PC-3 (cell line): ENCODE measurements at regions not wholly inside any gene's neighbourhood (a gene's known extent, or its start where the extent isn't known, plus 50 kb on each side); places are given as distances from the start of the nearest gene placed in this dataset.

Source experiments
- ATAC-seq: fragments of 200-7000 bp; cut with Tn5 transposase; 2 replicates; pipeline ENCODE4 v1.9.1; 2020; ENCODE audit warnings: mild to moderate bottlenecking, moderate library complexity
- BruUV-seq: library from RNA; stranded (reverse); fragments of 400-500 nt; replicated peaks from 2 replicates; lab custom pipeline; 2021; lab: Mats Ljungman, UMichigan
- CTCF ChIA-PET: fragments of 300-600 bp; sonication (Branson Sonifier 250); formaldehyde crosslinking; loops from one replicate; lab custom pipeline; 2022; ENCODE audit warnings: antibody characterized with exemption; lab: Charles Lee
- POLR2A ChIA-PET: fragments of 300-600 bp; sonication (Branson Sonifier 250); formaldehyde crosslinking; loops from one replicate; lab custom pipeline; 2022; ENCODE audit warnings: antibody characterized with exemption; ENCODE audit not compliant: unreplicated experiment; lab: Charles Lee
- DNase-seq: peaks from one replicate; pipeline ENCODE4 v3.0.0-alpha.2; 2015
- H2AFZ ChIP-seq: fragments of 300-600 bp; sonication (generic); 2 replicates; pipeline ENCODE4 v1.6.0; 2016; ENCODE audit warnings: antibody characterized with exemption, low read length
- H3F3A ChIP-seq: fragments of 300-600 bp; sonication (generic); one replicate; pipeline ENCODE4 v1.6.0; 2017; ENCODE audit warnings: antibody characterized with exemption, low read length, control low read depth, mild to moderate bottlenecking; ENCODE audit not compliant: unreplicated experiment
- H3K27ac ChIP-seq: fragments of 300-600 bp; sonication (generic); 2 replicates; pipeline ENCODE4 v1.5.1; 2016; ENCODE audit warnings: mild to moderate bottlenecking, low read length
- H3K27me3 ChIP-seq: fragments of 300-600 bp; sonication (generic); 2 replicates; pipeline ENCODE4 v1.6.1; 2016; ENCODE audit warnings: low read length, mixed read lengths
- H3K36me3 ChIP-seq: fragments of 300-600 bp; sonication (generic); 2 replicates; pipeline ENCODE4 v1.6.1; 2016; ENCODE audit warnings: low read depth, mixed run types, low read length, mixed read lengths
- H3K4me1 ChIP-seq: fragments of 300-600 bp; sonication (generic); 2 replicates; pipeline ENCODE4 v1.5.1; 2016; ENCODE audit warnings: low read length; ENCODE audit not compliant: insufficient read depth
- H3K4me2 ChIP-seq: fragments of 300-600 bp; sonication (generic); 2 replicates; pipeline ENCODE4 v1.6.0; 2016; ENCODE audit warnings: low read length
- H3K4me3 ChIP-seq: fragments of 300-600 bp; sonication (generic); 2 replicates; pipeline ENCODE4 v1.5.1; 2016; ENCODE audit warnings: mild to moderate bottlenecking, low read length, mixed read lengths
- H3K79me2 ChIP-seq: fragments of 300-600 bp; sonication (generic); 2 replicates; pipeline ENCODE4 v1.6.1; 2017; ENCODE audit warnings: low read length, mixed read lengths
- H3K9ac ChIP-seq: fragments of 300-600 bp; sonication (generic); 2 replicates; pipeline ENCODE4 v1.6.0; 2016; ENCODE audit warnings: mild to moderate bottlenecking, low read length
- H3K9me2 ChIP-seq: fragments of 300-600 bp; sonication (generic); replicated peaks from 2 replicates; pipeline ENCODE4 v1.6.1; 2016; ENCODE audit warnings: mixed run types, low read length, mixed read lengths
- H3K9me3 ChIP-seq: fragments of 300-600 bp; sonication (generic); 2 replicates; pipeline ENCODE4 v1.6.1; 2016; ENCODE audit warnings: low read length, mixed read lengths
- H4K20me1 ChIP-seq: fragments of 300-600 bp; sonication (generic); 2 replicates; pipeline ENCODE4 v1.6.1; 2016; ENCODE audit warnings: low read length, mixed read lengths
- EZH2 ChIP-seq: fragments of 300-600 bp; sonication (generic); IDR thresholded peaks from one replicate; pipeline ENCODE4 v1.6.1; 2017; ENCODE audit warnings: antibody characterized with exemption, mild to moderate bottlenecking, low read length; ENCODE audit not compliant: unreplicated experiment
- EZH2phosphoT487 ChIP-seq: fragments of 300-600 bp; sonication (generic); IDR thresholded peaks from 2 replicates; pipeline ENCODE4 v1.6.1; 2018; ENCODE audit warnings: mild to moderate bottlenecking, antibody characterized with exemption, low read length, borderline replicate concordance
- intact Hi-C: fragments of 100-400 bp; cut with micrococcal nuclease; formaldehyde crosslinking; loops from 2 replicates; pipeline ENCODE4 v1.9.0; 2023
- TF ChIP-seq, protein P1 (sequence below): fragments of 300-600 bp; sonication (generic); conservative IDR thresholded peaks from 2 replicates; pipeline ENCODE4 v1.5.1; 2017; ENCODE audit warnings: antibody characterized with exemption, low read depth, mild to moderate bottlenecking, low read length

- H3K36me3 ChIP-seq, result no peaks in the 10 kb centered on the region
- no peak overlapping the region for H3K9ac ChIP-seq
- no peaks in the 10 kb centered on the region for H4K20me1 ChIP-seq
- CTCF ChIA-PET, result no interaction called here
- no peak overlapping the region for H3K4me2 ChIP-seq
- POLR2A ChIA-PET, result no interaction called here
- no TSS peak for BruUV-seq
- H3K27ac ChIP-seq, result no peak overlapping the region
- ATAC-seq (no peak), DNase-seq (no peak)
- intact Hi-C loops, result no loop called here
- TF ChIP-seq, protein P1, sequence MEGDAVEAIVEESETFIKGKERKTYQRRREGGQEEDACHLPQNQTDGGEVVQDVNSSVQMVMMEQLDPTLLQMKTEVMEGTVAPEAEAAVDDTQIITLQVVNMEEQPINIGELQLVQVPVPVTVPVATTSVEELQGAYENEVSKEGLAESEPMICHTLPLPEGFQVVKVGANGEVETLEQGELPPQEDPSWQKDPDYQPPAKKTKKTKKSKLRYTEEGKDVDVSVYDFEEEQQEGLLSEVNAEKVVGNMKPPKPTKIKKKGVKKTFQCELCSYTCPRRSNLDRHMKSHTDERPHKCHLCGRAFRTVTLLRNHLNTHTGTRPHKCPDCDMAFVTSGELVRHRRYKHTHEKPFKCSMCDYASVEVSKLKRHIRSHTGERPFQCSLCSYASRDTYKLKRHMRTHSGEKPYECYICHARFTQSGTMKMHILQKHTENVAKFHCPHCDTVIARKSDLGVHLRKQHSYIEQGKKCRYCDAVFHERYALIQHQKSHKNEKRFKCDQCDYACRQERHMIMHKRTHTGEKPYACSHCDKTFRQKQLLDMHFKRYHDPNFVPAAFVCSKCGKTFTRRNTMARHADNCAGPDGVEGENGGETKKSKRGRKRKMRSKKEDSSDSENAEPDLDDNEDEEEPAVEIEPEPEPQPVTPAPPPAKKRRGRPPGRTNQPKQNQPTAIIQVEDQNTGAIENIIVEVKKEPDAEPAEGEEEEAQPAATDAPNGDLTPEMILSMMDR, result no peak
- TF ChIP-seq EZH2 (no peak), EZH2phosphoT487 (no peak)
- no peak overlapping the region for H2AFZ ChIP-seq
- H3K9me3 ChIP-seq, result no peaks in the 10 kb centered on the region
- H3F3A ChIP-seq, result no peaks in the 10 kb centered on the region
- no peaks in the 10 kb centered on the region for H3K9me2 ChIP-seq
- H3K27me3 ChIP-seq, result no peaks in the 10 kb centered on the region
- H3K4me1 ChIP-seq, result peaks cover 6% of the 10 kb centered on the region; the same call in 1 of the 2 replicates
- no peak overlapping the region for H3K4me3 ChIP-seq
- H3K79me2 ChIP-seq, result no peaks in the 10 kb centered on the region
These were observed 55.2 kb upstream of the MRPS6 start for GRCh38 chr21:34018185-34018584.

DNA sequence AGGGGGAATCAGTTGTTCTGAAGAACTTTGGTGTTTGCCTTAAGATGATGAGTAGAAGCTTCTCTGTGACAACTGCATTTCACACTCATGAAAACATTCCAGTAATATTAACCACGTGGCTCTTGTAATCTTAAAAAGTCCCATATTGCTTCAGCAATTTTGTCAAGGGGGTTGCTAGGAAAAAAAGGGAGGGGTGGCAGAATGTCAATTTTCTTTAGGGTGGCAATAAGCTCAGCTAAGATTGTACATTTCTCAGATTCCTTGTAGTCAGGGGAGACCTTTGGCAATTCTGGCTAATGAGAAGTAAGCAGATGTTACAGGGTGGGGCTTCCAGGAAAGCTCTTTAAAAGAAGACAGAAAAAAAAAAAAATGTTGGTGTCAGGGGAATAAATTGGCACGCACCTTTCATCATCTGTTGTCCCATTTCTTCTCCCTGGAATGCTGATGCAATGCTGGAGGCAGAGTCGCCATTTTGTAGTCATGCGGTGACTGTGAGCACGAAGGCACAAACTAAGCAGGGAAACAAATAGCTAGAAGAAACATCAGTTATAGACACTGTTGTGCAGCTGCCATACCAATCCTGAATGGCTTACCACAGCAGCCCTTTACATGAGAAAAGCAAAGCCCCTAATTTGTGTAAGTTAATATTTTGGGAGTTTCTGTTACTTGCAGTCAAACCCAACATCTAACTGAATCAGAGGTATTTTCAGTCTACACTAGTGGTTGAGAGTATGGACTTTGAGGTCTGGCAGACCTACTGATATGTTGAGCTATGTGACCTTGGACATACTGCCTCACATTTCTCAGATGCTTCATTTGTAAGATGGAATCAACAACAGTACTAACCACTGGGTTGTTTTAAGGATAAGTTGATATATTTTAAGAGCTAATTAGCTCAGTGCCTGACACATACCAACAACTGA is 56.1 kb upstream of the MRPS6 start:
- H3K9me3 ChIP-seq, result 0 out of 2 replicates have a peak, but pooled peaks cover 3% of the 10 kb centered on the region
- no peak overlapping the region for H3K9ac ChIP-seq
- DNase-seq (no peak), ATAC-seq (no peak)
- no peaks in the 10 kb centered on the region for H3K79me2 ChIP-seq
- BruUV-seq, result no TSS peak
- CTCF ChIA-PET, result no interaction called here
- no peaks in the 10 kb centered on the region for H4K20me1 ChIP-seq
- no peak overlapping the region for H3K27ac ChIP-seq
- H3K4me1 ChIP-seq, result no peaks in the 10 kb centered on the region
- H3K36me3 ChIP-seq, result no peaks in the 10 kb centered on the region; the same call in 1 of the 2 replicates
- POLR2A ChIA-PET, result no interaction called here
- no peaks in the 10 kb centered on the region for H3K9me2 ChIP-seq
- H2AFZ ChIP-seq, result no peak overlapping the region
- no peaks in the 10 kb centered on the region for H3F3A ChIP-seq
- intact Hi-C loops, result no loop called here
- TF ChIP-seq EZH2 (no peak), EZH2phosphoT487 (no peak)
- TF ChIP-seq, protein P1, result no peak
- H3K4me3 ChIP-seq, result no peak overlapping the region
- H3K27me3 ChIP-seq, result no peaks in the 10 kb centered on the region
- H3K4me2 ChIP-seq, result no peak overlapping the region

- H3K27ac ChIP-seq, result no peak overlapping the region
- DNase-seq (no peak), ATAC-seq (no peak)
- ChIA-PET CTCF (no interaction called here), POLR2A (no interaction called here)
- TF ChIP-seq, protein P1, result no peak
- TF ChIP-seq EZH2, result no peak
- TF ChIP-seq EZH2phosphoT487, result no peak
- no TSS peak for BruUV-seq
- no peak overlapping the region for H3K9ac ChIP-seq
- H3F3A ChIP-seq, result no peaks in the 10 kb centered on the region
- no peaks in the 10 kb centered on the region for H4K20me1 ChIP-seq
- no peaks in the 10 kb centered on the region; the same call in 1 of the 2 replicates for H3K36me3 ChIP-seq
- H3K27me3 ChIP-seq, result no peaks in the 10 kb centered on the region
- no peak overlapping the region for H3K4me2 ChIP-seq
- H3K9me2 ChIP-seq, result no peaks in the 10 kb centered on the region
- H3K79me2 ChIP-seq, result no peaks in the 10 kb centered on the region
- H2AFZ ChIP-seq, result no peak overlapping the region
- H3K9me3 ChIP-seq, result peaks cover 9% of the 10 kb centered on the region; the same call in 1 of the 2 replicates
- intact Hi-C loops, result no loop called here
- no peaks in the 10 kb centered on the region for H3K4me1 ChIP-seq
- H3K4me3 ChIP-seq, result no peak overlapping the region
These were observed 60.7 kb upstream of the MRPS6 start for GRCh38 chr21:34012640-34013039.
